Prostate gland (tissue), 2 donors: ENCODE measurements at regions not wholly inside any gene's neighbourhood (a gene's known extent, or its start where the extent isn't known, plus 50 kb on each side); places are given as distances from the start of the nearest gene placed in this dataset.

ENCODE experiments used
- DNase-seq: peaks from one replicate; pipeline ENCODE4 v3.0.0-alpha.2; 2019; ENCODE audit warnings: low spot score
- H3K27ac ChIP-seq, 2 donors: fragments of 200-600 bp; sonication (generic); 2 replicates each; pipeline ENCODE4 v1.5.1; 2017 to 2019
- H3K27me3 ChIP-seq: fragments of 200-600 bp; sonication (generic); replicated peaks from 2 replicates; pipeline ENCODE4 v1.5.1; 2019; ENCODE audit not compliant: insufficient read depth
- H3K36me3 ChIP-seq, 2 donors: fragments of 200-600 bp; sonication (generic); 1 replicate in 1 of 2; 2 replicates in 1 of 2; pipeline versions ENCODE4 v1.5.1 to v1.8.1; 2017 to 2019
- H3K4me1 ChIP-seq: fragments of 200-600 bp; sonication (generic); replicated peaks from 2 replicates; pipeline ENCODE4 v1.5.1; 2019
- H3K4me3 ChIP-seq, 2 donors: fragments of 200-600 bp; sonication (generic); 2 replicates each; pipeline ENCODE4 v1.5.1; 2017 to 2019
- H3K9me3 ChIP-seq: fragments of 200-600 bp; sonication (generic); 2 replicates; pipeline ENCODE4 v1.5.1; 2017
- POLR2A ChIP-seq: fragments of 450-650 bp; IDR thresholded peaks from one replicate; pipeline ENCODE4 v1.6.1; 2016; ENCODE audit warnings: antibody characterized with exemption, mild to moderate bottlenecking
- POLR2AphosphoS5 ChIP-seq: sonication (generic); formaldehyde crosslinking; IDR thresholded peaks from one replicate; pipeline ENCODE4 v1.6.1; 2017; ENCODE audit warnings: antibody characterized with exemption
- WGBS: methylation state at CpG from one replicate; pipeline ENCODE4 v1.1.5; 2018; 5-methylcytosine and 5-hydroxymethylcytosine counted together
- intact Hi-C: fragments of 100-400 bp; cut with DNase I; formaldehyde crosslinking; loops from one replicate; pipeline ENCODE4 v1.14.2; 2022
- small RNA-seq, 2 donors: library from RNA; depleted of rRNA; stranded (forward); fragments of <200 nt; gene quantifications; one replicate each; pipeline ENCODE3, GENCODE V24; 2016
- TF ChIP-seq, protein P1 (sequence below), 4 experiments: fragments of 200-600 bp in 2 of 4; fragments of 450-650 bp in 2 of 4; sonication (generic) in 2 of 4; IDR thresholded peaks; 1 replicate in 3 of 4; 2 replicates in 1 of 4; pipeline ENCODE4 v1.5.1; 2016 to 2019; ENCODE audit warnings: antibody characterized with exemption in 4 of 4, mild to moderate bottlenecking in 2 of 4, moderate library complexity in 2 of 4

DNA sequence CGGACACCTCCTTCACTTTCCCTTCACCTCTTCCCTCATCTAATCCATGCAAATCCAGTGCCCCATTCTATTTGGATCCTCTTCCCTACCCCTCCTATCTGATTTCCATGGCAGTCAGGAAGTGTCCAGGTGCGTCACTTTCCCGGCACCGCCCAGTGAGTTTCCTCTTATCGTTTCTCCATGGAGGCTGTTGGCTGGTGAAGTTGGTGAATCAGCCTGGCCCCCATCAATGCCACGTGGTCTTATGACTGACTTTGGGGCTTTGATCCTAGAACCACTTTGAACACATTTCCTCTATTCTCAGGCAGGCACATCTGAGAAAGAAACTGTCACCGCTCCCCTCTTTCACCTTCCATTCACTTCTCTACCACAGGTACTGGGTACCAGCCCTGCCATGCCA is 137.8 kb downstream of the CEP135 start:
- WGBS, result 89% methylated on average over 7 of the region's 7 CpGs
- no peaks in the 10 kb centered on the region for H3K36me3 ChIP-seq
- TF ChIP-seq POLR2AphosphoS5, result no peak
- TF ChIP-seq, protein P1, sequence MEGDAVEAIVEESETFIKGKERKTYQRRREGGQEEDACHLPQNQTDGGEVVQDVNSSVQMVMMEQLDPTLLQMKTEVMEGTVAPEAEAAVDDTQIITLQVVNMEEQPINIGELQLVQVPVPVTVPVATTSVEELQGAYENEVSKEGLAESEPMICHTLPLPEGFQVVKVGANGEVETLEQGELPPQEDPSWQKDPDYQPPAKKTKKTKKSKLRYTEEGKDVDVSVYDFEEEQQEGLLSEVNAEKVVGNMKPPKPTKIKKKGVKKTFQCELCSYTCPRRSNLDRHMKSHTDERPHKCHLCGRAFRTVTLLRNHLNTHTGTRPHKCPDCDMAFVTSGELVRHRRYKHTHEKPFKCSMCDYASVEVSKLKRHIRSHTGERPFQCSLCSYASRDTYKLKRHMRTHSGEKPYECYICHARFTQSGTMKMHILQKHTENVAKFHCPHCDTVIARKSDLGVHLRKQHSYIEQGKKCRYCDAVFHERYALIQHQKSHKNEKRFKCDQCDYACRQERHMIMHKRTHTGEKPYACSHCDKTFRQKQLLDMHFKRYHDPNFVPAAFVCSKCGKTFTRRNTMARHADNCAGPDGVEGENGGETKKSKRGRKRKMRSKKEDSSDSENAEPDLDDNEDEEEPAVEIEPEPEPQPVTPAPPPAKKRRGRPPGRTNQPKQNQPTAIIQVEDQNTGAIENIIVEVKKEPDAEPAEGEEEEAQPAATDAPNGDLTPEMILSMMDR (IDR thresholded peaks at IDR 0.05), result no peak
- no peak for TF ChIP-seq POLR2A
- no peaks in the 10 kb centered on the region for H3K27me3 ChIP-seq
- H3K27ac ChIP-seq, result no peak overlapping the region
- H3K9me3 ChIP-seq, result no peaks in the 10 kb centered on the region
- no peak overlapping the region for H3K4me3 ChIP-seq
- no peaks in the 10 kb centered on the region for H3K4me1 ChIP-seq
- intact Hi-C loops, result no loop called here
- DNase-seq, result no peak

DNA sequence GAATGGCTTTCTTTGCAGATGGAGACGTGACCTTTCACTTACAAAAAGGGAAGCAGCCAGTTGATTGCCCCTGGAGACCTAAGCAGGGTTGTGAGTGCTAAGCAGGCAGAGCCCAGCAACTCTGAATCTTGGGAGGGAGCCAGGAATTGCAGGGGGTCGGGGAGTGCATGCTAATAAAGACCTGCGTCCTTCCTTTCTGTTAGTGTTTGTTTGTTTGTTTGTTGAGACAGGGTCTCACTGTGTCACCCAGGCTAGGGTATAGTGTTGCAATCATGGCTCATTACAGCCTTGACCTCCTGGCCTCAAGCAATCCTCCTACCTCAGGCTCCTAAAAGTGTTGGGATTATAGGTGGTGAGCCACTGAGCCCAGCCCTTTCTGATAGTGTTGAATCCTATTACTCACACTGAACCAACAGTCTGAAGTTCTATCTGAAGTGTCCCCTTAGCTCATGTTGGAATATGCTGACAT is 137.4 kb downstream of the CEP135 start:
- intact Hi-C loops, result no loop called here
- Histone ChIP-seq H3K36me3 (no peaks in the 10 kb centered on the region), H3K9me3 (no peaks in the 10 kb centered on the region), H3K27ac (no peak overlapping the region), H3K4me3 (no peak overlapping the region), H3K4me1 (no peaks in the 10 kb centered on the region), H3K27me3 (no peaks in the 10 kb centered on the region)
- no peak for DNase-seq
- WGBS, result 38% methylated on average over 3 of the region's 3 CpGs
- TF ChIP-seq POLR2AphosphoS5 (no peak), POLR2A (no peak)
- TF ChIP-seq, protein P1 (IDR thresholded peaks at IDR 0.05), result no peak

DNA sequence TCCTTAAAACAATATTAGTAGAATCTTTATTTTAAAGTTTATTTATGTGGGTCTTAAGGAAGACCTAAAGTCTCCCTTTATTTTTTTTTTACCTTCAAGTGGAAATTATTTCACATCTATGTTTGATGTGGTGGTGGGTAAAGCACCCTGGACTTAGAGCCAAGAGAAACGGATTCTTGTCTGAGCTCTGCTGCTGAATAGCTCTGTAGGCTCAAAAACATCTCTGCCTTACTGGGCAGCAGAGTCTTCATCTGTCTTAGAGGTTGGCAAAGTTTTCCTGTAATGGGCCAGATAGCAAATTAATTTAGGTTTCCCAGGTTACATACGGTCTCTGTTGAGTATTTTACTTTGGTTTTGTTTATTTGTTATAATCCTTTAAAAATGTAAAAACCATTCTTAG is 136.5 kb downstream of the CEP135 start:
- 49% methylated on average over 2 of the region's 2 CpGs for WGBS
- H3K9me3 ChIP-seq, result no peaks in the 10 kb centered on the region
- intact Hi-C loops, result no loop called here
- H3K27me3 ChIP-seq, result no peaks in the 10 kb centered on the region
- no peak for DNase-seq
- no peaks in the 10 kb centered on the region for H3K4me1 ChIP-seq
- no peak overlapping the region for H3K27ac ChIP-seq
- TF ChIP-seq, protein P1 (IDR thresholded peaks at IDR 0.05), result no peak
- no peak for TF ChIP-seq POLR2A
- TF ChIP-seq POLR2AphosphoS5, result no peak
- no peak overlapping the region for H3K4me3 ChIP-seq
- no peaks in the 10 kb centered on the region for H3K36me3 ChIP-seq

DNA sequence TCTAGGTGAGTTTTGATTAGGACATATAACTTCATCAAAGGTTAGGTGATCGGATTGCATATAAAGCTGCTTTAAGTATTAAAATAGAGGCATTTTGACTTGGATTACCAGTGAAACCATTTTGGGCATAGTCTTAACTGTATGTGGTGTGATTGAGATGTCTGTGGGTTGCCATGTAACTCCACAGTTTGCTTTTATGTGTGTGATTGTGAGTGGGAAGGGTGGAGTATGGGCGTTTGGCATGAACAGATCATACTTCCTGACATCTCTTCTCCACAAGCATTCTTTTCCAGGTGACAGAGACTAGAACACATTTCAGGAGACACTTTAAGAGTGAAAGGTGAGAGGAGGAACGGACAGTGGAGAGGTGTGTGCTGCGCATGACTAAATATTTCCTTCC is 136.1 kb downstream of the CEP135 start:
- Histone ChIP-seq H3K4me3 (no peak overlapping the region), H3K27me3 (no peaks in the 10 kb centered on the region), H3K9me3 (no peaks in the 10 kb centered on the region), H3K27ac (no peak overlapping the region), H3K36me3 (no peaks in the 10 kb centered on the region), H3K4me1 (no peaks in the 10 kb centered on the region)
- no peak for DNase-seq
- TF ChIP-seq POLR2AphosphoS5, result no peak
- intact Hi-C loops, result no loop called here
- 77% methylated on average over 4 of the region's 4 CpGs for WGBS

Small RNAs in the stretch of these regions (small RNA-seq; reads per million reads assigned to genes)
- 0 reads per million in 2 donors for gene RNA5SP161
